ENCODE measurements at regions not wholly inside any gene's neighbourhood (a gene's known extent, or its start where the extent isn't known, plus 50 kb on each side); places are given as distances from the start of the nearest gene placed in this dataset.

DNA sequence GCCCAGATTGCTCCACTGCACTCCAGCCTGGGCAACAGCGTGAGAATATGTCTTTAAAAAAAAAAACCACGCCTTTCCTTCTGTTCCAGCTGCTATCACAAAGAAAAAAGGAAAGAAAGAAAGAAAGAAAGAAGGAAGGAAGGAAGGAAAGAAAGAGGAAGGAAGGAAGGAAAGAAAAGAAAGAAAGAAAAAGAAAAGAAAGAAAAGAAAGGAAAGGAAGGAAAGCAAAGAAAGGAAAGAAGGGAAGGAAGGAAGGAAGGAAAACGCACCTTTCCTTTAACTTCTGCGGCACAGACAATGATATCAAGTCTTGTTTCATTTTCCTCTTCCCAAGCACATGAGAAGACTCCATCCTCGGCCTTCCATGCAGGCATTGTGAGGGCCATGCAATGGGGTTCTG lies 107.4 kb upstream of the NOCT start:
- TF ChIP-seq EZH2 (IDR thresholded peaks at IDR 0.05) (no peak), POLR2AphosphoS5 (IDR thresholded peaks at IDR 0.05; ENCODE audit: borderline replicate concordance, low read depth, low read length) (no peak)
